BJ (cell line): ENCODE measurements at regions not wholly inside any gene's neighbourhood (a gene's known extent, or its start where the extent isn't known, plus 50 kb on each side); places are given as distances from the start of the nearest gene placed in this dataset.

Source experiments
- CTCF ChIA-PET: fragments of 350-600 bp; formaldehyde crosslinking; extraction: SDS; loops from one replicate; lab custom pipeline; 2021; ENCODE audit warnings: antibody characterized with exemption, inconsistent platforms; lab: Yijun Ruan, JAX
- POLR2A ChIA-PET: fragments of 300-600 bp; sonication (Branson Sonifier 250); formaldehyde crosslinking; extraction: SDS; loops from one replicate; lab custom pipeline; 2021; ENCODE audit warnings: antibody characterized with exemption; lab: Charles Lee
- DNase-seq: peaks from one replicate; pipeline ENCODE4 v3.0.0-alpha.2; 2011; ENCODE audit warnings: low read depth
- H3K27me3 ChIP-seq: 2 replicates; pipeline ENCODE4 v1.6.0; 2011; ENCODE audit warnings: low read length; ENCODE audit not compliant: control insufficient read depth, insufficient read depth
- H3K36me3 ChIP-seq: 2 replicates; pipeline ENCODE4 v1.5.1; 2011; ENCODE audit warnings: low read length; ENCODE audit not compliant: control insufficient read depth, insufficient read depth
- H3K4me3 ChIP-seq: 2 replicates; pipeline ENCODE4 v1.5.1; 2011; ENCODE audit warnings: low read depth, mild to moderate bottlenecking, control low read depth, low read length
- TF ChIP-seq, protein P1 (sequence below): IDR thresholded peaks from 2 replicates; pipeline ENCODE4 v1.5.1; 2011; ENCODE audit warnings: low read depth, mild to moderate bottlenecking, control low read depth, inconsistent platforms, low read length, moderate library complexity; ENCODE audit not compliant: insufficient read depth

- TF ChIP-seq, protein P1, sequence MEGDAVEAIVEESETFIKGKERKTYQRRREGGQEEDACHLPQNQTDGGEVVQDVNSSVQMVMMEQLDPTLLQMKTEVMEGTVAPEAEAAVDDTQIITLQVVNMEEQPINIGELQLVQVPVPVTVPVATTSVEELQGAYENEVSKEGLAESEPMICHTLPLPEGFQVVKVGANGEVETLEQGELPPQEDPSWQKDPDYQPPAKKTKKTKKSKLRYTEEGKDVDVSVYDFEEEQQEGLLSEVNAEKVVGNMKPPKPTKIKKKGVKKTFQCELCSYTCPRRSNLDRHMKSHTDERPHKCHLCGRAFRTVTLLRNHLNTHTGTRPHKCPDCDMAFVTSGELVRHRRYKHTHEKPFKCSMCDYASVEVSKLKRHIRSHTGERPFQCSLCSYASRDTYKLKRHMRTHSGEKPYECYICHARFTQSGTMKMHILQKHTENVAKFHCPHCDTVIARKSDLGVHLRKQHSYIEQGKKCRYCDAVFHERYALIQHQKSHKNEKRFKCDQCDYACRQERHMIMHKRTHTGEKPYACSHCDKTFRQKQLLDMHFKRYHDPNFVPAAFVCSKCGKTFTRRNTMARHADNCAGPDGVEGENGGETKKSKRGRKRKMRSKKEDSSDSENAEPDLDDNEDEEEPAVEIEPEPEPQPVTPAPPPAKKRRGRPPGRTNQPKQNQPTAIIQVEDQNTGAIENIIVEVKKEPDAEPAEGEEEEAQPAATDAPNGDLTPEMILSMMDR, result no peak
- no peaks in the 10 kb centered on the region for H3K36me3 ChIP-seq
- no peak overlapping the region for H3K4me3 ChIP-seq
- DNase-seq, result no peak
- H3K27me3 ChIP-seq, result no peaks in the 10 kb centered on the region
- ChIA-PET CTCF (interaction anchor here (1.0 kb wide), 1 partner anchor 9 kb away, joined by 3 read pairs; no protein-coding TSS in a partner anchor), POLR2A (no interaction called here)
Observed at GRCh38 chr3:148066802-148067201, 630.9 kb upstream of the AGTR1 start.

DNA sequence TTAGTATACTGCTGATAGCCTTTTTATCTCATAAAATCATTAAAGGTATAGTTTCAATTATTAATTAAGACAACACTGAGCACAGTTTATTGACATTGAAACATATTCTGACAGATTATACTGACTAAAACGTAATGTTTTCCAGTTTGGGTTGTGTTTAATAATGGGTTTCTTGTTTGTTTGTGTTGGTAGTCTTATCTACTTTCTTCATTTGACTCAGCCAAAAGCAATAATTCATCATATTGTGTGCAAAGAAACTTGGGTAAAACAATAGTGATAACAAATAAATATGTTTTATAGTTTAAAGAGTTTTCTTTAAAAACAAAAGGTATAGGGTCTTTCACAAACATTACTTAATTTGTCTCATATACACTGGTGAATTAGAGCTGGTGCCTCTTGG, 629.2 kb upstream of the AGTR1 start:
- Histone ChIP-seq H3K36me3 (no peaks in the 10 kb centered on the region), H3K4me3 (no peak overlapping the region), H3K27me3 (no peaks in the 10 kb centered on the region)
- TF ChIP-seq, protein P1, result no peak
- CTCF ChIA-PET, result interaction anchor here (0.7 kb wide), 1 partner anchor 15 kb away, joined by 4 read pairs; no protein-coding TSS in a partner anchor
- DNase-seq, result no peak
- POLR2A ChIA-PET, result no interaction called here

- CTCF ChIA-PET, result no interaction called here
- TF ChIP-seq, protein P1, result no peak
- POLR2A ChIA-PET, result no interaction called here
- DNase-seq, result no peak
- Histone ChIP-seq H3K36me3 (no peaks in the 10 kb centered on the region), H3K4me3 (no peak overlapping the region), H3K27me3 (no peaks in the 10 kb centered on the region)
Observed at GRCh38 chr3:148070041-148070440, 627.7 kb upstream of the AGTR1 start.

GRCh38 chr3:148073721-148074456, 623.8 kb upstream of the AGTR1 start:
- Histone ChIP-seq H3K4me3 (no peak overlapping the region), H3K27me3 (no peaks in the 10 kb centered on the region), H3K36me3 (no peaks in the 10 kb centered on the region)
- TF ChIP-seq, protein P1, result no peak
- CTCF ChIA-PET, result interaction anchor here (0.5 to 2.4 kb wide), 2 partner anchors 235 to 882 kb away, joined by 3 to 11 read pairs; no protein-coding TSS in a partner anchor
- no peak for DNase-seq
- POLR2A ChIA-PET, result interaction anchor here (0.6 kb wide), 1 partner anchor 912 kb away, joined by 4 read pairs; no protein-coding TSS in a partner anchor

DNA sequence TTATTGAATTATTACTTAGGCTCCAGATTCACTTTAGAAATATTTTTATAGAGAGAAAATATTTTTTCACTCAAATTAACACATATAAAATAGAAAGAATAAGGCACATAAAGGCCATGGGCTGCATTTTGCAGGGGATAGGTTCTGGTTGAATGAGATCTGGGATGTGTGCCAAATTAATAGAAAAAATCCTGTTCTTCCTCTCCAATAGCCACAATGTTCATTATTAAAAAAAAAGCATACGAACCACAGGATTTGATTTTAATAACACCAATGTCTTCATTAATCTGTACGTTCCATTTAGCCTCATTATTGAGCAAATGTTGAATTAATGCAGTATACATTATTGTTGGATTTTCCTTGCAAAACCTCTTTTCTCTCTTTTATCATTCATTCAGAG, 622.8 kb upstream of the AGTR1 start:
- ChIA-PET POLR2A (no interaction called here), CTCF (no interaction called here)
- no peaks in the 10 kb centered on the region for H3K36me3 ChIP-seq
- DNase-seq, result no peak
- H3K27me3 ChIP-seq, result no peaks in the 10 kb centered on the region
- H3K4me3 ChIP-seq, result no peak overlapping the region
- TF ChIP-seq, protein P1, result no peak
